HepG2 (cell line): ENCODE measurements at regions not wholly inside any gene's neighbourhood (a gene's known extent, or its start where the extent isn't known, plus 50 kb on each side); places are given as distances from the start of the nearest gene placed in this dataset.
A peak's percentile ranks its signal among the peaks of the same experiment; 100 is the strongest.

Source experiments
- AGO1 ChIP-seq: fragments of 200-400 bp; formaldehyde crosslinking; IDR thresholded peaks from 2 replicates; pipeline ENCODE4 v1.6.1; 2017; ENCODE audit warnings: mild to moderate bottlenecking, low read depth, low read length, moderate library complexity; ENCODE audit not compliant: poor library complexity, severe bottlenecking
- CEBPB ChIP-seq: IDR thresholded peaks from 2 replicates; pipeline ENCODE4 v1.6.1; 2011; ENCODE audit warnings: low read depth, low read length, improper control_type of control experiment, borderline replicate concordance
- CHCHD3 ChIP-seq: sonication (generic); formaldehyde crosslinking; IDR thresholded peaks from 2 replicates; pipeline ENCODE4 v1.8.0; 2022; ENCODE audit warnings: mild to moderate bottlenecking, missing genetic modification reagents, moderate library complexity
- CTCF ChIP-seq: sonication (generic); formaldehyde crosslinking; IDR thresholded peaks from 2 replicates; pipeline ENCODE4 v1.5.0; 2020; ENCODE audit warnings: mild to moderate bottlenecking, missing genetic modification reagents, moderate library complexity
- FIP1L1 ChIP-seq: fragments of 200-400 bp; formaldehyde crosslinking; IDR thresholded peaks from 2 replicates; pipeline ENCODE4 v1.6.1; 2018; ENCODE audit warnings: low read depth, mild to moderate bottlenecking, low read length, moderate library complexity, borderline replicate concordance; ENCODE audit not compliant: insufficient read depth
- FOSL2 ChIP-seq: sonication (generic); formaldehyde crosslinking; IDR thresholded peaks from 2 replicates; pipeline ENCODE4 v1.4.0; 2020; ENCODE audit warnings: missing genetic modification reagents
- FOXA1 ChIP-seq, 2 experiments: fragments of 450-650 bp in 1 of 2; sonication (generic) in 1 of 2; formaldehyde crosslinking in 1 of 2; IDR thresholded peaks; 2 replicates each; pipeline versions ENCODE4 v1.4.0 to v1.6.1; 2016 to 2020; ENCODE audit warnings: missing genetic modification reagents in 1 of 2
- FOXP1 ChIP-seq, 2 experiments: fragments of 450-650 bp in 1 of 2; IDR thresholded peaks; 2 replicates each; pipeline ENCODE4 v1.6.1; 2017 to 2018; ENCODE audit warnings: antibody characterized with exemption in 1 of 2
- HOXA7 ChIP-seq: sonication (generic); formaldehyde crosslinking; IDR thresholded peaks from 2 replicates; pipeline ENCODE4 v1.8.1; 2022; ENCODE audit warnings: mild to moderate bottlenecking, missing genetic modification reagents, moderate library complexity
- MTF1 ChIP-seq: sonication (generic); formaldehyde crosslinking; IDR thresholded peaks from 2 replicates; pipeline ENCODE4 v1.5.0; 2020; ENCODE audit warnings: missing genetic modification reagents
- RBM39 ChIP-seq: fragments of 200-400 bp; formaldehyde crosslinking; IDR thresholded peaks from one replicate; pipeline ENCODE4 v1.6.1; 2018; ENCODE audit warnings: antibody characterized with exemption, mild to moderate bottlenecking, low read depth, low read length; ENCODE audit not compliant: poor library complexity, severe bottlenecking
- ZNF274 ChIP-seq: sonication (generic); formaldehyde crosslinking; IDR thresholded peaks from 2 replicates; pipeline ENCODE4 v1.5.1; 2020; ENCODE audit warnings: mild to moderate bottlenecking, missing genetic modification reagents

- TF ChIP-seq HOXA7 (CRISPR knock-in tag) (no peak), MTF1 (CRISPR knock-in tag) (no peak), FOXP1 (IDR thresholded peaks at IDR 0.05) (no peak), FOXP1 (CRISPR knock-in tag; IDR thresholded peaks at IDR 0.05) (no peak), ZNF274 (CRISPR knock-in tag) (no peak), FIP1L1 (no peak), AGO1 (no peak), FOXA1 (IDR thresholded peaks at IDR 0.05) (no peak), FOXA1 (CRISPR knock-in tag; IDR thresholded peaks at IDR 0.05) (no peak), CTCF (CRISPR knock-in tag) (peak; percentile 51), CEBPB (no peak), FOSL2 (CRISPR knock-in tag) (no peak), CHCHD3 (CRISPR knock-in tag) (no peak), RBM39 (no peak)
These were observed 57.4 kb upstream of the FOXC1 start for GRCh38 chr6:1552296-1552761.
